Mesothelial cell of epicardium (in vitro differentiated cells): ENCODE measurements at regions not wholly inside any gene's neighbourhood (a gene's known extent, or its start where the extent isn't known, plus 50 kb on each side); places are given as distances from the start of the nearest gene placed in this dataset.
"Not testable (repeated sequence)": the region's sequence is repeated elsewhere in the genome, so short reads cannot be mapped to it uniquely, and the experiment has no call there.

Experiments used
- DNase-seq, 2 experiments: peaks; one replicate each; pipeline ENCODE4 v3.0.0; 2021; ENCODE audit warnings: low spot score in 2 of 2; ENCODE audit not compliant: unreplicated experiment in 2 of 2
- H3K27ac Mint-ChIP-seq: 2 replicates; pipeline ENCODE4 v1.8.0; 2021; ENCODE audit warnings: mixed read lengths
- H3K27me3 Mint-ChIP-seq: 2 replicates; pipeline ENCODE4 v1.8.0; 2021; ENCODE audit warnings: low read depth, mixed read lengths
- H3K36me3 Mint-ChIP-seq: 2 replicates; pipeline ENCODE4 v1.8.0; 2021; ENCODE audit warnings: mixed read lengths
- H3K4me1 Mint-ChIP-seq: 2 replicates; pipeline ENCODE4 v1.8.0; 2021; ENCODE audit warnings: mixed read lengths
- H3K4me3 Mint-ChIP-seq: 2 replicates; pipeline ENCODE4 v1.8.0; 2021; ENCODE audit warnings: mild to moderate bottlenecking, moderate library complexity, mixed read lengths
- H3K9me3 Mint-ChIP-seq: 2 replicates; pipeline ENCODE4 v1.8.0; 2021; ENCODE audit warnings: mixed read lengths
- TF ChIP-seq, protein P1 (sequence below): fragments of 200-600 bp; sonication (generic); IDR thresholded peaks from one replicate; pipeline ENCODE4 v1.5.0; 2021; ENCODE audit warnings: antibody characterized with exemption; ENCODE audit not compliant: unreplicated experiment

DNA sequence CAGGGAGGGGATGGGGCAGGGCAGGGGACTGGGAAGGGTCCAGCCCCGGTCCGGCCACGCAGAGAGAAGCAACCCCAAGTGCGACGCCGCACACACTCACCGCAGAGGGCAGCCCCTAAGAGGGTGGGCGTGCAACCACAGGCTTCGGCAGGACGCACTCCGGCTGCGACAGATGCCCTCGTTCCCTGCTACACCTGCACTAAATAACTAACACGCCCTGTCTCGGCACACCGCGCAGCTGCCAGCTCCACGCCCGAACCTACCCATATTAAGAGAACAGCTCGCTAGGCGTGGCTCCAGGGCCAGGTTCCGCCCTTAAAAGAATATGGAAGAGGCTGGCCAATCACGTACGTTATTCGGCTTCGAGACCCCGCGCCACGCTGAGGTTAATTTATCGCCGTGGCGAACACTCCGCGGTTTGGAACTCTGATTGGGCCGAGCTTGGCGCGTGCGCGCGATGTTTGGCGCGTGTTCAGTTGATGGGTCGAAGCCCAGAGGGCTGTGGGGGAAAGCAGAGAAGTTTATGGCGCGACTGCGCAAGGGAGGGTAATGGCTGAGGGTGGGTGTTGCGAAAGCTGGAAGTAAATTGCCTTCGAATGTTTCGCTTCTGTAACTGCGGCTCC lies 91.1 kb downstream of the OR13A1 start:
- H3K4me3 Mint-ChIP-seq: no peak overlapping the region
- no peaks in the 10 kb centered on the region for H3K36me3 Mint-ChIP-seq
- no peak for DNase-seq

DNA sequence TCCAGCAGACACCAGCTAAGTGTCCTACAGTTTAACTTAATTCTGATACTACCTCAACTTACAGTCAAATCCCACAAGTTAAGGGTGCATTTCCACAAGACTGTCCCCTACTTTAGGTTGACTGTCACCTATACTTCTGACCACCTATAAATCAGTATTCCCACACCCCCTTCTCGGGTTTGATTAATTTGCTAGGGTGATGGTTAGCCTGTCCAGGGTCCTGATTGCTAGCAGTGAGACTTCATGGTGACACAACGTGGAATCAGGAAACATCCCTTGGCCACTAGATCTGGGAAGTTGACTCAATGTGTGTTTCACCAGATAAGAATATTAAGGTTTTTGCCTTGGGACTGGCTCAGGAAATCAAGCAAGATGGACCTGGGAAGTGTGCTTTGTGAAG lies 88.4 kb downstream of the OR13A1 start:
- DNase-seq: no peak
- H3K27ac Mint-ChIP-seq: no peak overlapping the region

More for the DNA sequence above, 91.1 kb downstream of the OR13A1 start:
- no peak overlapping the region for H3K27ac Mint-ChIP-seq
- peaks cover 2% of the 10 kb centered on the region for H3K4me1 Mint-ChIP-seq
- TF ChIP-seq, protein P1, sequence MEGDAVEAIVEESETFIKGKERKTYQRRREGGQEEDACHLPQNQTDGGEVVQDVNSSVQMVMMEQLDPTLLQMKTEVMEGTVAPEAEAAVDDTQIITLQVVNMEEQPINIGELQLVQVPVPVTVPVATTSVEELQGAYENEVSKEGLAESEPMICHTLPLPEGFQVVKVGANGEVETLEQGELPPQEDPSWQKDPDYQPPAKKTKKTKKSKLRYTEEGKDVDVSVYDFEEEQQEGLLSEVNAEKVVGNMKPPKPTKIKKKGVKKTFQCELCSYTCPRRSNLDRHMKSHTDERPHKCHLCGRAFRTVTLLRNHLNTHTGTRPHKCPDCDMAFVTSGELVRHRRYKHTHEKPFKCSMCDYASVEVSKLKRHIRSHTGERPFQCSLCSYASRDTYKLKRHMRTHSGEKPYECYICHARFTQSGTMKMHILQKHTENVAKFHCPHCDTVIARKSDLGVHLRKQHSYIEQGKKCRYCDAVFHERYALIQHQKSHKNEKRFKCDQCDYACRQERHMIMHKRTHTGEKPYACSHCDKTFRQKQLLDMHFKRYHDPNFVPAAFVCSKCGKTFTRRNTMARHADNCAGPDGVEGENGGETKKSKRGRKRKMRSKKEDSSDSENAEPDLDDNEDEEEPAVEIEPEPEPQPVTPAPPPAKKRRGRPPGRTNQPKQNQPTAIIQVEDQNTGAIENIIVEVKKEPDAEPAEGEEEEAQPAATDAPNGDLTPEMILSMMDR: no peak
- peaks cover 36% of the 10 kb centered on the region for H3K27me3 Mint-ChIP-seq
- H3K9me3 Mint-ChIP-seq: peaks cover 6% of the 10 kb centered on the region

DNA sequence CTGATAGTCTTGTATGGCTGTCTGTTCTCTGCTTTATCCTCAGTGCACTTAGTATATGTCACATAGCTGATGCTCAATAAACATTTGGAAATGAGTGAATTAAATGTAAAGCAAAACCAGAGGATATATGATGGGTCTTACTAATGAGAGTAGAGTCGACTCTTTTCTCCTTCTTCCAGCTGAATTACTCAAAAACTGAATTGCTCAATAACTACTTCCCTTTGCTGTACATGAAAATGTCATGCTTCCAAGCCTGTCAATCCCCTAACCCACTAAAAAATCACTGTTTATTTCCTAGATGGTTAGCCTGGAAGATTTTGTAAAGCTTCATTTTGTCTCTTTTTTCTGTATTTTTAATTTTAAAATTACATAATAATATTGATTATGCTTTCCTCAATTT lies 88.0 kb downstream of the OR13A1 start:
- TF ChIP-seq, protein P1: no peak
- no peak overlapping the region for H3K27ac Mint-ChIP-seq
- H3K9me3 Mint-ChIP-seq: peaks cover 20% of the 10 kb centered on the region
- H3K36me3 Mint-ChIP-seq: no peaks in the 10 kb centered on the region
- peaks cover 36% of the 10 kb centered on the region for H3K27me3 Mint-ChIP-seq
- H3K4me1 Mint-ChIP-seq: no peaks in the 10 kb centered on the region
- DNase-seq: no peak
- no peak overlapping the region for H3K4me3 Mint-ChIP-seq

More for the DNA sequence above, 88.4 kb downstream of the OR13A1 start:
- peaks cover 36% of the 10 kb centered on the region for H3K27me3 Mint-ChIP-seq
- TF ChIP-seq, protein P1: no peak
- no peaks in the 10 kb centered on the region for H3K36me3 Mint-ChIP-seq
- no peaks in the 10 kb centered on the region for H3K4me1 Mint-ChIP-seq
- no peak overlapping the region for H3K4me3 Mint-ChIP-seq
- H3K9me3 Mint-ChIP-seq: peaks cover 20% of the 10 kb centered on the region

DNA sequence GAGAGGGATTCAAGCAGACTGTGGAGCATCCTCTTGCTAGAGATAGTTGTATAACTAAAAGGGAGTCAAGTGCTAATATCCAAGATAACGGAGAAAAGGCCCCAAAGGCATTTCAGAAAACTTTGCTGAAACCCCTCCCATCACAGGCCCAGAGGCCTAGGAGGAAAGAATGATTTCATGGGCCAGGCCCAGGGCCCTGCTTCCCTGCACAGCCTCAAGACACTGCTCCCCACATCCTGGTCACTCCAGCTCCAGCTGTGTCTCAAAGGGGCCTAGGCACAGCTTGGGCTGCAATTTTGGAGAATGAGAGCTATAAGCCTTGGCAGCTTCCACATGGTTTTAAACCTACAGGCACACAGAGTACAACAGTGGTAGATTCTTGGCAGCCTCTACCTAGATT lies 85.6 kb downstream of the OR13A1 start:
- TF ChIP-seq, protein P1: no peak
- Mint-ChIP-seq H3K27ac (no peak overlapping the region), H3K4me3 (no peak overlapping the region), H3K27me3 (peaks cover 35% of the 10 kb centered on the region), H3K9me3 (peaks cover 20% of the 10 kb centered on the region), H3K36me3 (no peaks in the 10 kb centered on the region), H3K4me1 (no peaks in the 10 kb centered on the region)
- DNase-seq: no peak

DNA sequence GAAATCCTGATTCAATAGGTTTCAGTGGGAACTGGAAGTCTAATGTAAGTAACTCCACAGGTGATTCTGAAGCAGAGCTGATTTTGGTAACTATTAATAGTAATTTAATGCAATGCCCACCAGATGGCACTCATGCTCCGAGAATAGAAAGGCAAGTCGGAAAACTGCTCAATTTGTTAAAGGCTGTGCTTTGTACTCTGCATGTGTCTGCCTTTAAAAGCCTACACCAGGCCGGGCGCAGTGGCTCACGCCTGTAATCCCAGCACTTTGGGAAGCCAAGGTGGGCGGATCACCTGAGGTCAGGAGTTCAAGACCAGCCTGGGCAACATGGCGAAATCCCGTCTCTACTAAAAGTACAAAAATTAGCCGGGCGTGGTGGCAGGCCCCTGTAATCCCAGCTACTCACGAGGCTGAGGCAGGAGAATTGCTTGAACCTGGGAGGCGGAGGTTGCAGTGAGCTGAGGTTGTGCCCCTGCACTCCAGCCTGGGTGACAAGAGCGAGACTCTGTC lies 80.1 kb downstream of the OR13A1 start:
- H3K4me3 Mint-ChIP-seq, H3K9me3 Mint-ChIP-seq, H3K27me3 Mint-ChIP-seq, H3K4me1 Mint-ChIP-seq, H3K36me3 Mint-ChIP-seq, H3K27ac Mint-ChIP-seq: not testable (repeated sequence)
- DNase-seq: peak; percentile 33 to 74
- TF ChIP-seq, protein P1: peak; percentile 78
